ENCODE measurements at regions not wholly inside any gene's neighbourhood (a gene's known extent, or its start where the extent isn't known, plus 50 kb on each side); places are given as distances from the start of the nearest gene placed in this dataset.

DNA sequence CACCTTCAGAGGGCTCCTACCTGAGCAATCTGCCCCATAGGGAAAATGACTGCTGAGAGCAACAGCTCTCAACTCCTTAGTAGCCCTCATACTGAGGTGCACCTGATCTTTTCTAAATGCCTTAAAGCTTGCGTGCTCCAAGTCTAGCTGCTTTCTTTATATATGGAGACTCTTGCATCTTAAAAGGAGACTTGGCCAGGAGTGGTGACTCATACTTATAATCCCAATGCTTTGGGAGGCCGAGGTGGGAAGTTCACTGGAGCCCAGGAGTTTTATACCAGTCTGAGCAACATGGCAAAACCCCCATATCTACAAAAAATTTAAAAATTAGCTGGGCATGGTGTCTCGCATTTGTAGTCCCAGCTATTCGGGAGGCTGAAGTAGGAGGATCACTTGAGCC is 78.1 kb upstream of the TRIM2 start:
- H3K27ac Mint-ChIP-seq: no peak overlapping the region; a peak in 2 of 7 replicates
- Histone ChIP-seq H3K23ac (ENCODE audit: insufficient read length, low read depth, low read length) (no peak overlapping the region), H2AFZ (ENCODE audit: low read length) (no peak overlapping the region), H4K5ac (ENCODE audit: insufficient read length, low read depth, low read length) (no peak overlapping the region), H4K8ac (replicated peaks; ENCODE audit: insufficient read length, low read depth, low read length) (no peak overlapping the region), H4K20me1 (ENCODE audit: control insufficient read depth, insufficient read depth, insufficient read length) (no peaks in the 10 kb centered on the region), H2AK5ac (ENCODE audit: insufficient read length, low read length) (no peak overlapping the region), H3K4me2 (ENCODE audit: insufficient read depth, insufficient read length, low read length) (no peak overlapping the region), H3K18ac (ENCODE audit: insufficient read length, low read depth, low read length) (no peak overlapping the region), H4K91ac (ENCODE audit: insufficient read length, low read depth, low read length) (no peak overlapping the region), H3K79me2 (ENCODE audit: insufficient read depth, low read length) (no peaks in the 10 kb centered on the region), H2BK120ac (ENCODE audit: low read depth, low read length, poor library complexity, severe bottlenecking) (no peak overlapping the region), H3K14ac (ENCODE audit: insufficient read depth, low read length) (no peak overlapping the region), H2BK12ac (ENCODE audit: insufficient read length, low read depth, low read length) (no peak overlapping the region), H3K27me3 (ENCODE audit: insufficient read depth, low read length) (no peaks in the 10 kb centered on the region), H3K23me2 (ENCODE audit: insufficient read length, low read depth, low read length, poor library complexity, severe bottlenecking) (no peaks in the 10 kb centered on the region), H3K4ac (ENCODE audit: low read depth, low read length) (no peak overlapping the region), H2BK5ac (ENCODE audit: insufficient read length, low read length) (no peak overlapping the region), H3K4me1 (ENCODE audit: insufficient read depth, low read length) (no peaks in the 10 kb centered on the region), H2BK20ac (ENCODE audit: low read depth, low read length, poor library complexity, severe bottlenecking) (no peak overlapping the region), H3K27ac (ENCODE audit: insufficient read length, low read depth, low read length) (no peak overlapping the region), H2BK15ac (ENCODE audit: low read depth, low read length) (no peak overlapping the region), H3T11ph (ENCODE audit: low read length) (no peak overlapping the region), H3K79me1 (ENCODE audit: insufficient read depth, low read depth, low read length, poor library complexity, severe bottlenecking) (no peaks in the 10 kb centered on the region), H3K9ac (ENCODE audit: extremely low read depth, insufficient read length, low read length) (no peak overlapping the region), H3K56ac (ENCODE audit: insufficient read length, low read depth, low read length) (no peak overlapping the region), H3K9me3 (ENCODE audit: control insufficient read depth, low read depth, low read length) (no peaks in the 10 kb centered on the region)
- no peak for TF ChIP-seq CTCF (conservative IDR thresholded peaks at IDR 0.05)
- H3K27me3 Mint-ChIP-seq (ENCODE audit: low read depth): no peaks in the 10 kb centered on the region
- peaks cover 0 to 6% (median 6%) of the 10 kb centered on the region in 3 experiments; a peak in 5 of 7 replicates for H3K36me3 Mint-ChIP-seq (ENCODE audit: insufficient read depth in 1 of 3, low read depth in 3 of 3)
- peaks cover 11 to 14% of the 10 kb centered on the region in 2 experiments; a peak in 4 of 5 replicates for H3K9me3 Mint-ChIP-seq
- no CpG with 5 or more reads among the region's 4 CpGs for WGBS (ENCODE audit: extremely low coverage, insufficient read length, low lambda C conversion rate)
- no peak overlapping the region for H3K4me3 Mint-ChIP-seq
- H3K4me1 Mint-ChIP-seq: peaks cover 20 to 23% of the 10 kb centered on the region in 2 experiments
- no peak for DNase-seq

Data from H9 (cell line).